ENCODE measurements at regions not wholly inside any gene's neighbourhood (a gene's known extent, or its start where the extent isn't known, plus 50 kb on each side); places are given as distances from the start of the nearest gene placed in this dataset.

DNA sequence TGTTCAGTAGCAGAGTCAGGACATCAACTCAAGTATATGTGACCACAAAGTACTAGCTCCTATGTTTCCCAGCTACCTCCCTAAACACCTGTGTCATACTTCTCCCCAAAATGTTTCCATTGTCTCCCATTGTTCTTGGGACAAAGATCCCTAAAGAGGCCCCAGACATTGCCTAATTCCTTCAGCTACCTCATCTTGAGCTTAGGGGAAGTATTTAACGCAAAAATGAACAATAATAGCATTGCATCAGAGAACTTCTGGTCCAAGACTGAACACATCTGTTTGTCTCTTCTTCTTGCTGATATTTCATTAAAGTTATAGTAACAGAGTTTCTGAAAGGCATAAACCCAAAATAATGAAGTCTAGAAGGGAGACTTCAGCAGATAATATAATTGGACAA, 430.8 kb downstream of the MTRR start:
- TF ChIP-seq RCOR1 (IDR thresholded peaks at IDR 0.05; ENCODE audit: low read depth, low read length) (no peak), HDAC2 (IDR thresholded peaks at IDR 0.05) (no peak), KDM5A (IDR thresholded peaks at IDR 0.05) (no peak), POLR2A (IDR thresholded peaks at IDR 0.05; ENCODE audit: low read length) (no peak), CTCF (IDR thresholded peaks at IDR 0.05) (no peak), RAD21 (conservative IDR thresholded peaks at IDR 0.05 in 1 of 2, IDR thresholded peaks at IDR 0.05 in 1 of 2) (no peak)
